HG03280 (cell line): ENCODE measurements at regions not wholly inside any gene's neighbourhood (a gene's known extent, or its start where the extent isn't known, plus 50 kb on each side); places are given as distances from the start of the nearest gene placed in this dataset.

Experiments
- ATAC-seq: cut with Tn5 transposase; IDR thresholded peaks from one replicate; pipeline ENCODE4 v1.9.1; 2021; ENCODE audit warnings: mild to moderate bottlenecking, moderate library complexity; ENCODE audit not compliant: unreplicated experiment

DNA sequence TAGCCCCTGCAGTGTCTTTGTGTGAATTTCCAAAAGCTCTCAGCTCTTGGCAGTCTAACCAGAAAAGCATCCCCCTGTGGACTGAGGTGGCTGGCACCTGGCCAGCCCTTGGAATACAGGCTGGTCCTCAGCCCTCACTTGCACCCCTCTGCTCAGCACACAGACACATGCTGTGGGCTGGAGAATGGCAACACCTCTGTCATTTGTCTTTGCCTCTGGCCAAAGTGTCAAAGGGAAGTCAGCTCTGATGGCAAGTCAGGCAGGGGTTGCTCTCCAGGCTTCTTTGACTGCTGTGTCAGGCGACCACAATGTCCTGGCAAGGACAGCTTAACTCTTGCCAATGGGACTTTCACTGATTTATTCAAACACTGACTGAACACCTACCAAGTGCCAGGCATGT is 724.8 kb downstream of the INHBA start:
- no peak for ATAC-seq

- ATAC-seq, result no peak
Observed at GRCh38 chr7:40977533-40977932, 725.4 kb downstream of the INHBA start.

GRCh38 chr7:40972426-40972825 is 730.5 kb downstream of the INHBA start:
- no peak for ATAC-seq

DNA sequence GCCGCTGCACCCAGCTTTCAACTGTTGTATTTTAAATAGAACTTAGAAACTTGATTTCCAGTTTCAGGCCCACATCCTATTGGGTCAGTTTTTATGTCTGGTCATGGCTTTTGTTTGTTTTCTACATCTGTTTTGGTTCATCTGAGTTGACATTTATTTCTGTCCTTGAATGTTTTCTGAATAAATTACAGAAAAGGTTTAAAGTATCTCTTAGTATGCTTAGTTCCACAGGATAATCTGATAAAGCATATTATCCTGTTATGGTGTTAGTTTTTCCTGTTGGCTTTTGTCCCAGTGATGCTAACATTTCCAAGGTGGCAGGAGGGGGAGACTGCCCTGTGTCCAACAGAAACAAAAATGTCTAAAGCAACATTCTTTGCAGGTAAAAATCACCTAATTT is 733.2 kb downstream of the INHBA start:
- ATAC-seq, result no peak

DNA sequence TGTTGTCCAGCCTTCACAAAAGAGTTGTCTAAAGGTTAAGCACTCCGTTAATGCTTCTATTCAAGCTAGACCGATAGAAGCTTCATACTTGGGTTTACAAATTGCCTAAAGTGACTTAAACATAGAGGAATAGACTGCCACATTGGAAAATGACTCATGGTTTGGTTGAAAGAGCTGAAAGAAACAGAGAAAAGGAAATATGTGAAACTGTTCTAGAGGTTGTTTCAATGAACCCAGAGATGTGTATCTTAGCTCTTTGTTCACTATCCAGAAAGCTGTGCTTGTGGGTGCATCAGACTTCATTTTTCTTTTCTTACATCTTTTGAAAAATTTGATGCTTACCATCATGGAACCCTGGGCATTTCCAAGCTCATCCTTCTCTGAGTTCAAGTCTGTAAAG is 736.2 kb downstream of the INHBA start:
- ATAC-seq, result no peak

GRCh38 chr7:40965774-40966173 is 737.1 kb downstream of the INHBA start:
- ATAC-seq, result peak; percentile 82

GRCh38 chr7:40965016-40965415 is 737.9 kb downstream of the INHBA start:
- no peak for ATAC-seq

- no peak for ATAC-seq
Observed at GRCh38 chr7:40964610-40965009, 738.3 kb downstream of the INHBA start.

- ATAC-seq, result no peak
Observed at GRCh38 chr7:40959955-40960354, 742.9 kb downstream of the INHBA start.

- no peak for ATAC-seq
Observed at GRCh38 chr7:40948239-40948638, 754.7 kb downstream of the INHBA start.

DNA sequence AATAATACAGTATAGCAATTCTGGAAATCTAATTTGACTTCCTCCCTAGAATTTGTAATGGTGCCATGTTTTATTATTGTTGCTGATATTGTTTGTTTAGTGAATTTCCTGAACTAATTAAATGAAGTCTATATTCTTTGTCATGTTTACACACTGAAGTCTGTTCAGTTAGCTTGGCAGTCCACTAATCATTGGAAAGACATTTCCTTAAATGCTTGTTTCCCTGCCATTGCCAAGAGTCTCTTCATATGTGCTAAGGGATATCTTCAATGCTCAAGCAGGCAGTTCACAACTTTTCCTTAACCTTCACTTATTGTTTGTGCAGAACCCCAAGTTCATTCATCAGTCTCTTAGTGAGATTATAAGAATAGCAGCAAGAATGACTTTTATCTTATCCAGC is 755.3 kb downstream of the INHBA start:
- no peak for ATAC-seq

- ATAC-seq, result no peak
Observed at GRCh38 chr7:40946549-40946948, 756.3 kb downstream of the INHBA start.

DNA sequence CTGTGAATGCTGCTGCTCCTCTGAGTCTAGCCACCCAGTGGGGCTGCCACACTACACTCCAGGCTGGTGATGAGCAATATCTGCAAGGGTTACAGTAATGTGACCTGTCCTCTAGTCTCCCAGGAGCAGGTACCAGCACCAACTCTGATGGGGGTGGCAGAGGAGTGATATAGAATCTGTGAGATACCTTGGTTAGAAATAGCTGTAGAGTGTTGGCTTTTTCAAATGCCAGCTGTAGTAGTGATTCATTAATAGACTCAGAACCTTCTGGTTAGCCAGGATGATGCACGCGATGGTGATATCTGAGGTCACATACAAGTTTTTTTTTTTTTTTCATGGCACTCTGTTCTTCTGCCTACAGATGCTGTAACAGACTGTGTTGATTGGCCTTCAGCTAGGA is 757.1 kb downstream of the INHBA start:
- ATAC-seq, result no peak

DNA sequence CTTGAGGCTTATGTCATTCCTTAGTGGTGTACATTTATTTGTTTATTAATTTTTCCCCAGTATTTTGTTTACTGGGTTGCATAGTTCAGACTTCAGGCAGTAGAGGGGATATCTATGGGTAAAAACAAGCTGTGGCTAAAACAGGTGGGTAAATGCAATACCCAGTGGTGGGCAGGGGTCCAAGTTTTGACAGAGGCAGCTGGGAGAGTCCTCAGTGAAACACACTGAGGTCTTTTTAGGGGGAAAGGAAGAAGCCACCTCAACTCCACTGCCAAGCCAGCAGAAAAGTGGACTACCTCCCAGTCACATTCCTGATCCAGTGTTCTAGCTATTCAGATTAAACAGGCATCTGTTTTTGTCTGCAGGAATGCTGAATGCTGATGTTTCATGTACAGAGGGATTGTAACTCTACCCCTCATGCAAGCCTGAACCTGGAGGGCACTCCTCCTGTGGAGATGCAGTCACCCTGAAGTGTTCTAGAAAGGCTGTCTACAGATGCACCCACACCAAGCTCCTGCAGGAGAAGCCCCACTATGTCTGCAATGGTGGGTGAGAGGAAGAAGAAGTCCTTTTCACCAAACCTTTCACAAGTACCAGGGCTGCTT is 757.8 kb downstream of the INHBA start:
- no peak for ATAC-seq

GRCh38 chr7:40937879-40938278 is 765.0 kb downstream of the INHBA start:
- no peak for ATAC-seq

DNA sequence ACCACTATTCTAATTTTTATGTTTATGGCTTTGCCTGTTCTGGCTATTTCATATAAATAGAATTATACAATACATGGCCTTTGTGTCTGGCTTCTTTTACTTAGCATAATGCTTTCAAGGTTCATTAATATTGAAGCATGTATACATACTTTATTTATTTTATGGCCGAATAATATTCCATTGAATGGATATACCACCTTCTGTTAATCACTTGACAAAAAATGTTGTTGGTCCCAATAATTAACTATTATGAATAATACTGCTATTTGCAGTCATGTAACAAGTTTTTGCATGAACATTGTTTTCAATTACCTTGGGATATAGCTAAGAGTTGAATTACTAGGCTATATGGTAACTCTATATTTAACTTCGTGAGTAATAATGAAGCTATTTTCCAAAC is 767.5 kb downstream of the INHBA start:
- no peak for ATAC-seq

GRCh38 chr7:40923626-40924025 is 779.3 kb downstream of the INHBA start:
- ATAC-seq, result no peak

DNA sequence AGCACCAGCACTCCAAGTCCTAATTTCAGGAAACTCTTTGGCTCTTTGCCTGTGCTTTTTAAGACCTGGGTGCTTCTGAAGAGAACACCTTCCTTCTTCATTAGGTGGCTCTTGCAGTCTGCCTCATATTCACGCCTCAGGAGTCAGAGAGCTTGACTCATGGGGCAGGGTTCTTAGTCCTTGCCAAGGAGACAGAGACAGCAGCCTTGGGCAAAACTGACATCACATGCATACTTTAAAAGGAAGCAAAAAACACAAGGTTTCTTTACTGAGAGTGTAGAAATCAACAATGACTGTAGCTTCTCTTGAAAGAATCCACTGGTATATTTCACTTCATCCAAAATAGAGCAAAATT is 780.6 kb downstream of the INHBA start:
- no peak for ATAC-seq

- ATAC-seq, result no peak
Observed at GRCh38 chr7:40921589-40922315, 781.1 kb downstream of the INHBA start.

DNA sequence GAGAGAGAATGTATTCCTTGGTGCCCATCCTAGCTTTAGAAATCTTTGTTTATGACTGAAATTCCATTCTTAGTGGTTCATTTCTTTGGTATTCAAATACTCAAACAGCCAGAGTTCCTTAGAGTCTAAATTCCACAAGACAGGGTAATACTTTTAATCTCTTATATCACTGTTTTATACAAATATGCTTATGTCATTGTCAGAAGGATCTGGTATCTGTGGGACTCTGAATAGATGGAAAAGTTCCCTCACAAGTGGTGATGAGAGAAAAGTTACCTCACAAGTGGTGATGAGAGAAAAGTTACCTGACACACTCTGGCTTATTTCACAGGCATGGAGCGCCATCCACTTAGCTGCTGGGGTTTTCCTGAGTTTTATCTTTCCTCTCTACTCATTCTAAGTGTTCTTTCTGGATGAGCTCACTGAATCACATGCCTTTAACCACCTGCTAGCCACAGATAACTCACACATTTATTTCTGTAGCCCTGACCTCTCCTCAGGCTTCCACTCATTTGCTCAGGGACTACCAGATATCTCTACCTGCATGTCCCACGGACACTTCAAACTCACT is 784.0 kb downstream of the SUGCT start:
- no peak for ATAC-seq

DNA sequence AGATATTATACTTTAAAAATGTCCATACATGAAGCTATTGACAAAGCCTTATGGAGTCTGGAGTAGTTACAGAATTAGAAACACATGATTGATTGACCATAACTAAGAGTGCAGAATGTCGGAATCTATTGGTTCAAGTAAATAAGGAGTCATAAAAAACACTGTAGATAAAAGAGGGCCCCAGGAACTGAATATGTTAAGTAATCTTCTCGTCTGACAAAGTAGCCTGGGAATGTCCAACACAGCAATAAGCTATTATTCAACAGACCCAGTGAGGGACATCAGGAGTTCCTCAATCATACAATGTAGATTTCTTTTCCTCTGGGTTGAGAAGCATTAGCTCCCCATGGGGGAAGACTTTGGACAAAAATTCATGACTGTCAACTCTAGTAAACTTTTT is 782.0 kb downstream of the SUGCT start:
- no peak for ATAC-seq

DNA sequence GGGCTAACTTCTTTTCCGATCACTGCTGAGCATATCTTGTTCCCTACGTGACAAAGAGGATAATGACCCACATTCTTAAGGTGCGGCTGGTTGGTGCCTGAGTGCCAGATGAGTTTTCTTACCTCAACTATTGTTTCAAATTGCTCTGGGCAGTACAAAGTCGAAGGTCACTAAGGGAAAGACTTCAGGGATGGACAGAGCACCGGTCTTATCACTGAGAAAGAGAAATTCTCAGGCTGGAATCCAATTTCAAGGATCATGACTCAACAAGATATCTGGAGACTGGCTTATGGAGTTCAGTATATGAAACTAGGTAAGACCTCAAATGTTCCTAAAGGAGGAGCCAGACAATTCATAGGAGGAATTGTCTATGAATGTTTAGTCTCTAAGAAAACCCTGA is 780.3 kb downstream of the SUGCT start:
- no peak for ATAC-seq
